T-helper 2 cell treated with Interferon-gamma antibody and Interleukin-4, amounts not matched to agents 100 ng/mL and 5 ng/mL, for 36 hours (primary cell): ENCODE measurements at regions not wholly inside any gene's neighbourhood (a gene's known extent, or its start where the extent isn't known, plus 50 kb on each side); places are given as distances from the start of the nearest gene placed in this dataset.
"Not testable (repeated sequence)": the region's sequence is repeated elsewhere in the genome, so short reads cannot be mapped to it uniquely, and the experiment has no call there.

Experiments
- intact Hi-C: fragments of 100-400 bp; cut with micrococcal nuclease; formaldehyde crosslinking; loops from one replicate; pipeline ENCODE4 v1.15.1; 2023

GRCh38 chr4:79561751-79562150 is 153.7 kb upstream of the GK2 start:
- intact Hi-C loops, result no loop called here

- intact Hi-C loops, result not testable (repeated sequence)
Observed at GRCh38 chr4:79559398-79559797, 151.4 kb upstream of the GK2 start.

GRCh38 chr4:79552311-79552710 is 144.3 kb upstream of the GK2 start:
- intact Hi-C loops, result no loop called here

- intact Hi-C loops, result no loop called here
Observed at GRCh38 chr4:79551555-79551954, 143.5 kb upstream of the GK2 start.

- intact Hi-C loops, result no loop called here
Observed at GRCh38 chr4:79547851-79548250, 139.8 kb upstream of the GK2 start.

- intact Hi-C loops, result not testable (repeated sequence)
Observed at GRCh38 chr4:79545292-79545691, 137.3 kb upstream of the GK2 start.

- intact Hi-C loops, result no loop called here
Observed at GRCh38 chr4:79540143-79540542, 132.1 kb upstream of the GK2 start.

GRCh38 chr4:79535516-79535915 is 127.5 kb upstream of the GK2 start:
- intact Hi-C loops, result no loop called here

- intact Hi-C loops, result no loop called here
Observed at GRCh38 chr4:79528241-79528706, 120.2 kb upstream of the GK2 start.

GRCh38 chr4:79526641-79527565 is 118.9 kb upstream of the GK2 start:
- intact Hi-C loops, result no loop called here

- intact Hi-C loops, result no loop called here
Observed at GRCh38 chr4:79516114-79516513, 108.1 kb upstream of the GK2 start.

- intact Hi-C loops, result no loop called here
Observed at GRCh38 chr4:79514621-79515329, 106.7 kb upstream of the GK2 start.

- intact Hi-C loops, result no loop called here
Observed at GRCh38 chr4:79513576-79513975, 105.5 kb upstream of the GK2 start.

GRCh38 chr4:79512363-79512762 is 104.3 kb upstream of the GK2 start:
- intact Hi-C loops, result no loop called here

GRCh38 chr4:79502081-79502480 is 94.1 kb upstream of the GK2 start:
- intact Hi-C loops, result no loop called here

GRCh38 chr4:79498282-79498681 is 90.3 kb upstream of the GK2 start:
- intact Hi-C loops, result no loop called here

- intact Hi-C loops, result no loop called here
Observed at GRCh38 chr4:79497001-79497400, 89.0 kb upstream of the GK2 start.

GRCh38 chr4:79495447-79495846 is 87.4 kb upstream of the GK2 start:
- intact Hi-C loops, result no loop called here

GRCh38 chr4:79492148-79492547 is 84.1 kb upstream of the GK2 start:
- intact Hi-C loops, result no loop called here

- intact Hi-C loops, result no loop called here
Observed at GRCh38 chr4:79489506-79489905, 81.5 kb upstream of the GK2 start.

GRCh38 chr4:79476196-79476595 is 68.2 kb upstream of the GK2 start:
- intact Hi-C loops, result no loop called here

GRCh38 chr4:79473439-79473724 is 65.4 kb upstream of the GK2 start:
- intact Hi-C loops, result no loop called here
